Keratinocyte (primary cell): ENCODE measurements at regions not wholly inside any gene's neighbourhood (a gene's known extent, or its start where the extent isn't known, plus 50 kb on each side); places are given as distances from the start of the nearest gene placed in this dataset.

ENCODE experiments used
- DNase-seq: peaks from one replicate; pipeline ENCODE4 v3.0.0-alpha.2; 2011; ENCODE audit warnings: low read depth, missing footprints, low spot score
- FAIRE-seq: peaks from 2 replicates; lab custom pipeline; 2011; peaks lifted over from hg19 to GRCh38; lab: Jason Lieb, UNC
- H2AFZ ChIP-seq: 2 replicates; pipeline ENCODE4 v1.6.0; 2012; ENCODE audit warnings: low read length, control low read depth, inconsistent platforms; ENCODE audit not compliant: control insufficient read depth
- H3K27ac ChIP-seq: 2 replicates; pipeline ENCODE4 v1.5.1; 2011; ENCODE audit warnings: low read length; ENCODE audit not compliant: control insufficient read depth, insufficient read depth
- H3K27me3 ChIP-seq: 3 replicates; pipeline ENCODE4 v1.6.0; 2011; ENCODE audit warnings: low read length; ENCODE audit not compliant: control insufficient read depth, insufficient read depth; ENCODE audit errors: extremely low read depth
- H3K36me3 ChIP-seq, 2 experiments: 2 replicates in 1 of 2; 3 replicates in 1 of 2; pipeline ENCODE4 v1.5.1; 2011; ENCODE audit warnings: low read length in 2 of 2, mild to moderate bottlenecking in 1 of 2; ENCODE audit not compliant: control insufficient read depth in 2 of 2, insufficient read depth in 2 of 2; ENCODE audit errors: extremely low read depth in 1 of 2
- H3K4me1 ChIP-seq: 3 replicates; pipeline ENCODE4 v1.5.1; 2011; ENCODE audit warnings: low read length; ENCODE audit not compliant: control insufficient read depth, insufficient read depth; ENCODE audit errors: extremely low read depth
- H3K4me2 ChIP-seq: 3 replicates; pipeline ENCODE4 v1.6.0; 2011; ENCODE audit warnings: low read depth, low read length; ENCODE audit not compliant: control insufficient read depth, insufficient read depth; ENCODE audit errors: extremely low read depth
- H3K4me3 ChIP-seq, 3 experiments: fragments of 200-600 bp in 1 of 3; sonication (generic) in 1 of 3; 2 replicates in 2 of 3; 3 replicates in 1 of 3; pipeline ENCODE4 v1.5.1; 2011 to 2016; ENCODE audit warnings: low read length in 3 of 3, mild to moderate bottlenecking in 3 of 3, control low read depth in 2 of 3, inconsistent platforms in 1 of 3, low read depth in 1 of 3, mixed read lengths in 1 of 3, mixed run types in 1 of 3, moderate library complexity in 1 of 3; ENCODE audit not compliant: control insufficient read depth in 2 of 3, insufficient read depth in 2 of 3; ENCODE audit errors: extremely low read depth in 1 of 3
- H3K79me2 ChIP-seq: 2 replicates; pipeline ENCODE4 v1.6.0; 2012; ENCODE audit warnings: low read length; ENCODE audit not compliant: control insufficient read depth, insufficient read depth
- H3K9ac ChIP-seq: 3 replicates; pipeline ENCODE4 v1.6.0; 2011; ENCODE audit warnings: low read length; ENCODE audit not compliant: control insufficient read depth, insufficient read depth; ENCODE audit errors: extremely low read depth
- H3K9me1 ChIP-seq: 3 replicates; pipeline ENCODE4 v1.6.0; 2011; ENCODE audit warnings: low read length; ENCODE audit not compliant: control insufficient read depth, insufficient read depth; ENCODE audit errors: extremely low read depth
- H3K9me3 ChIP-seq: 2 replicates; pipeline ENCODE4 v1.5.1; 2012; ENCODE audit warnings: low read depth, low read length; ENCODE audit not compliant: control insufficient read depth
- H4K20me1 ChIP-seq: 3 replicates; pipeline ENCODE4 v1.6.0; 2011; ENCODE audit warnings: low read length; ENCODE audit not compliant: control insufficient read depth, insufficient read depth; ENCODE audit errors: extremely low read depth
- CTCF ChIP-seq, 3 experiments: IDR thresholded peaks in 1 of 3; conservative IDR thresholded peaks in 1 of 3; optimal IDR thresholded peaks in 1 of 3; 2 replicates in 2 of 3; 3 replicates in 1 of 3; pipeline versions ENCODE3 to v1.5.1; 2011; ENCODE audit warnings: low read length in 3 of 3, mild to moderate bottlenecking in 3 of 3, moderate library complexity in 2 of 3, control low read depth in 1 of 3, inconsistent platforms in 1 of 3; ENCODE audit not compliant: insufficient read depth in 2 of 3; ENCODE audit errors: extremely low read depth in 1 of 3
- EZH2 ChIP-seq: IDR thresholded peaks from one replicate; pipeline ENCODE4 v1.6.1; 2012; ENCODE audit warnings: inconsistent platforms, mild to moderate bottlenecking, low read length, moderate library complexity
- dilution Hi-C: fragments of 300-500 bp; cut with MboI; formaldehyde crosslinking; loops from one replicate; pipeline ENCODE4 v1.7.0; 2020; ENCODE audit warnings: low sequenced_read_pairs; ENCODE audit not compliant: extremely low pct_ligation_motif_present

GRCh38 chr13:64937302-64937701, 2292.8 kb downstream of the PCDH9 start:
- Histone ChIP-seq H3K9ac (no peak overlapping the region), H3K4me2 (no peak overlapping the region), H2AFZ (no peak overlapping the region), H3K4me1 (no peaks in the 10 kb centered on the region), H3K36me3 (no peaks in the 10 kb centered on the region), H3K27me3 (no peaks in the 10 kb centered on the region), H4K20me1 (no peaks in the 10 kb centered on the region), H3K4me3 (no peak overlapping the region), H3K9me3 (no peaks in the 10 kb centered on the region), H3K79me2 (no peaks in the 10 kb centered on the region), H3K27ac (no peak overlapping the region), H3K9me1 (no peaks in the 10 kb centered on the region)
- no peak for FAIRE-seq
- dilution Hi-C loops, result no loop called here
- DNase-seq, result no peak
- no peak for TF ChIP-seq EZH2

- FAIRE-seq, result no peak
- dilution Hi-C loops, result no loop called here
These were observed 2293.3 kb downstream of the PCDH9 start for GRCh38 chr13:64936879-64937278.

More at GRCh38 chr13:64936879-64937278, 2293.3 kb downstream of the PCDH9 start:
- Histone ChIP-seq H2AFZ (no peak overlapping the region), H3K4me1 (no peaks in the 10 kb centered on the region), H3K9me3 (no peaks in the 10 kb centered on the region), H3K9ac (no peak overlapping the region), H4K20me1 (no peaks in the 10 kb centered on the region), H3K4me2 (no peak overlapping the region), H3K79me2 (no peaks in the 10 kb centered on the region), H3K27ac (no peak overlapping the region), H3K9me1 (no peaks in the 10 kb centered on the region), H3K27me3 (no peaks in the 10 kb centered on the region), H3K36me3 (no peaks in the 10 kb centered on the region), H3K4me3 (no peak overlapping the region)
- no peak for DNase-seq
- TF ChIP-seq CTCF (optimal IDR thresholded peaks at IDR 0.05 in 1 of 3, IDR thresholded peaks at IDR 0.05 in 1 of 3, conservative IDR thresholded peaks at IDR 0.05 in 1 of 3; ENCODE audit: extremely low read depth in 1 of 3, insufficient read depth in 2 of 3, low read length in 3 of 3) (no peak), EZH2 (no peak)
